ENCODE measurements at regions not wholly inside any gene's neighbourhood (a gene's known extent, or its start where the extent isn't known, plus 50 kb on each side); places are given as distances from the start of the nearest gene placed in this dataset.

- Histone ChIP-seq H3F3A (ENCODE audit: insufficient read depth, low read depth) (no peaks in the 10 kb centered on the region), H3K79me2 (ENCODE audit: low read depth) (no peaks in the 10 kb centered on the region), H3K4me2 (no peak overlapping the region), H3K4me3 (no peak overlapping the region), H3K4me1 (replicated peaks; ENCODE audit: insufficient read depth) (no peaks in the 10 kb centered on the region), H3K27me3 (ENCODE audit: insufficient read depth, low read depth) (no peaks in the 10 kb centered on the region), H2AFZ (no peak overlapping the region), H3K27ac (no peak overlapping the region), H4K20me1 (ENCODE audit: insufficient read depth) (no peaks in the 10 kb centered on the region), H3K9me3 (ENCODE audit: insufficient read depth, low read depth) (no peaks in the 10 kb centered on the region), H3K9me2 (ENCODE audit: insufficient read depth) (no peaks in the 10 kb centered on the region), H3K36me3 (ENCODE audit: low read depth) (no peaks in the 10 kb centered on the region)
- POLR2A ChIA-PET (ENCODE audit: unreplicated experiment), result no interaction called here
- BruUV-seq (replicated peaks), result no TSS peak
- CTCF ChIA-PET, result no interaction called here
- no peak for TF ChIP-seq EZH2 (IDR thresholded peaks at IDR 0.05; ENCODE audit: low read depth)
- TF ChIP-seq, protein P1, sequence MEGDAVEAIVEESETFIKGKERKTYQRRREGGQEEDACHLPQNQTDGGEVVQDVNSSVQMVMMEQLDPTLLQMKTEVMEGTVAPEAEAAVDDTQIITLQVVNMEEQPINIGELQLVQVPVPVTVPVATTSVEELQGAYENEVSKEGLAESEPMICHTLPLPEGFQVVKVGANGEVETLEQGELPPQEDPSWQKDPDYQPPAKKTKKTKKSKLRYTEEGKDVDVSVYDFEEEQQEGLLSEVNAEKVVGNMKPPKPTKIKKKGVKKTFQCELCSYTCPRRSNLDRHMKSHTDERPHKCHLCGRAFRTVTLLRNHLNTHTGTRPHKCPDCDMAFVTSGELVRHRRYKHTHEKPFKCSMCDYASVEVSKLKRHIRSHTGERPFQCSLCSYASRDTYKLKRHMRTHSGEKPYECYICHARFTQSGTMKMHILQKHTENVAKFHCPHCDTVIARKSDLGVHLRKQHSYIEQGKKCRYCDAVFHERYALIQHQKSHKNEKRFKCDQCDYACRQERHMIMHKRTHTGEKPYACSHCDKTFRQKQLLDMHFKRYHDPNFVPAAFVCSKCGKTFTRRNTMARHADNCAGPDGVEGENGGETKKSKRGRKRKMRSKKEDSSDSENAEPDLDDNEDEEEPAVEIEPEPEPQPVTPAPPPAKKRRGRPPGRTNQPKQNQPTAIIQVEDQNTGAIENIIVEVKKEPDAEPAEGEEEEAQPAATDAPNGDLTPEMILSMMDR (conservative IDR thresholded peaks at IDR 0.05), result no peak
- intact Hi-C loops (cut with micrococcal nuclease; ENCODE audit: unreplicated experiment), result loop anchor here (5.0 kb wide), 2 partner anchors 73 to 152 kb away; partner anchors contain the start of gene GUCY1B1
- peak in 1 of 2 experiments; percentile 38 for DNase-seq
Measured at GRCh38 chr4:155604718-155605626, 61.7 kb upstream of the GUCY1A1 start.

DNA sequence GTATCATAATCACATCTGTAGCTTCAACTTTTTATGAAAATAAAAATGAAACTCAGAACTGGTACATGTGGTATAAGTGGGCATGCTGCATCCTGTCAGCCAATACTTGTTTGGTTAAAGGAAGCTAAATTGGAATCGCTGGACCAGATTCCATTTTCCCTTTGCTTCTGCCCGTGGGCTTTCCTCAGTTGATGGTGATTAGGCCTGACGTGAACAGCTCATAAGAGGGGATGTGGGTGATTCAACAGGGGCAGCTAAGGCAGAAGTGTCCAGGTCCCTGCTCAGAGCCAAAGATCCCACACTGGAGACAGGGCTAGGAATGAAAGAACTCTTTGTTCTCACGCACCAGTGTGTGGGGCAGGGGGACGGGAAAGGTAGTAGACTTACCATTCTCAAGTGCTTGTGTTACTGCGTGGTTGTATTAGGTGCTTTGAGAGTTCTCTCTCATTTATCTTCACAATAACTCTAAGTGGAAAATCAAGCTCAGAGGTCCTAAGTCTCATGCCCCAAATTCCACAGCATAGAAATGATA is 63.2 kb upstream of the GUCY1A1 start:
- H2AFZ ChIP-seq, result no peak overlapping the region

More for the DNA sequence above, 63.2 kb upstream of the GUCY1A1 start:
- Histone ChIP-seq H3K27ac (no peak overlapping the region), H3K79me2 (ENCODE audit: low read depth) (no peaks in the 10 kb centered on the region), H4K20me1 (ENCODE audit: insufficient read depth) (no peaks in the 10 kb centered on the region), H3K4me1 (replicated peaks; ENCODE audit: insufficient read depth) (no peaks in the 10 kb centered on the region), H3K4me3 (no peak overlapping the region), H3F3A (ENCODE audit: insufficient read depth, low read depth) (no peaks in the 10 kb centered on the region), H3K9me2 (ENCODE audit: insufficient read depth) (no peaks in the 10 kb centered on the region), H3K4me2 (no peak overlapping the region), H3K36me3 (ENCODE audit: low read depth) (no peaks in the 10 kb centered on the region), H3K27me3 (ENCODE audit: insufficient read depth, low read depth) (no peaks in the 10 kb centered on the region), H3K9me3 (ENCODE audit: insufficient read depth, low read depth) (no peaks in the 10 kb centered on the region)
- ChIA-PET POLR2A (ENCODE audit: unreplicated experiment) (interaction anchor here (0.6 kb wide), 1 partner anchor 251 kb away, joined by 4 read pairs; no protein-coding TSS in a partner anchor), CTCF (no interaction called here)
- BruUV-seq (replicated peaks), result no TSS peak
- DNase-seq, result no peak
- TF ChIP-seq, protein P1 (conservative IDR thresholded peaks at IDR 0.05), result no peak
- no peak for TF ChIP-seq EZH2 (IDR thresholded peaks at IDR 0.05; ENCODE audit: low read depth)
- intact Hi-C loops (cut with micrococcal nuclease; ENCODE audit: unreplicated experiment), result loop anchor here (5.0 kb wide), 2 partner anchors 71 to 154 kb away; partner anchors contain the start of gene GUCY1B1
